MCF 10A (cell line): ENCODE measurements at regions not wholly inside any gene's neighbourhood (a gene's known extent, or its start where the extent isn't known, plus 50 kb on each side); places are given as distances from the start of the nearest gene placed in this dataset.
"Not testable (repeated sequence)": the region's sequence is repeated elsewhere in the genome, so short reads cannot be mapped to it uniquely, and the experiment has no call there.

Experiments
- BruUV-seq: library from RNA; stranded (reverse); fragments of 400-500 nt; replicated peaks from 2 replicates; lab custom pipeline; 2021; lab: Mats Ljungman, UMichigan
- CTCF ChIA-PET: fragments of 300-600 bp; sonication (Branson Sonifier 250); formaldehyde crosslinking; extraction: SDS; loops from one replicate; lab custom pipeline; 2021; ENCODE audit warnings: antibody characterized with exemption, inconsistent platforms; lab: Yijun Ruan, JAX
- POLR2A ChIA-PET: fragments of 300-600, 350-650 bp; sonication (Branson Sonifier 250); formaldehyde crosslinking; extraction: SDS; loops from one replicate; lab custom pipeline; 2020; ENCODE audit warnings: antibody characterized with exemption, inconsistent platforms; lab: Yijun Ruan, JAX
- DNase-seq: peaks from one replicate; pipeline ENCODE4 v3.0.0-alpha.2; 2018; ENCODE audit not compliant: unreplicated experiment
- H3K27ac Mint-ChIP-seq: one replicate; pipeline ENCODE4 v1.8.0; 2022; ENCODE audit warnings: mild to moderate bottlenecking, low read depth, mixed read lengths; ENCODE audit not compliant: unreplicated experiment
- H3K27me3 Mint-ChIP-seq: one replicate; pipeline ENCODE4 v1.8.0; 2022; ENCODE audit warnings: mixed read lengths; ENCODE audit not compliant: insufficient read depth, unreplicated experiment
- H3K36me3 Mint-ChIP-seq: one replicate; pipeline ENCODE4 v1.8.0; 2022; ENCODE audit warnings: mild to moderate bottlenecking, moderate library complexity, mixed read lengths; ENCODE audit not compliant: insufficient read depth, unreplicated experiment
- H3K4me1 Mint-ChIP-seq: one replicate; pipeline ENCODE4 v1.8.0; 2022; ENCODE audit warnings: mixed read lengths; ENCODE audit not compliant: insufficient read depth, unreplicated experiment
- H3K4me3 Mint-ChIP-seq: one replicate; pipeline ENCODE4 v1.8.0; 2022; ENCODE audit warnings: mild to moderate bottlenecking, moderate library complexity, mixed read lengths; ENCODE audit not compliant: unreplicated experiment
- H3K9me3 Mint-ChIP-seq: one replicate; pipeline ENCODE4 v1.8.0; 2022; ENCODE audit warnings: mixed read lengths; ENCODE audit not compliant: unreplicated experiment
- CTCF ChIP-seq: fragments of 200-600 bp; IDR thresholded peaks from one replicate; pipeline ENCODE4 v1.8.0; 2022; ENCODE audit warnings: antibody characterized with exemption, mild to moderate bottlenecking; ENCODE audit not compliant: unreplicated experiment
- intact Hi-C: fragments of 100-400 bp; cut with micrococcal nuclease; formaldehyde crosslinking; loops from 2 replicates; pipeline ENCODE4 v1.14.1; 2022

DNA sequence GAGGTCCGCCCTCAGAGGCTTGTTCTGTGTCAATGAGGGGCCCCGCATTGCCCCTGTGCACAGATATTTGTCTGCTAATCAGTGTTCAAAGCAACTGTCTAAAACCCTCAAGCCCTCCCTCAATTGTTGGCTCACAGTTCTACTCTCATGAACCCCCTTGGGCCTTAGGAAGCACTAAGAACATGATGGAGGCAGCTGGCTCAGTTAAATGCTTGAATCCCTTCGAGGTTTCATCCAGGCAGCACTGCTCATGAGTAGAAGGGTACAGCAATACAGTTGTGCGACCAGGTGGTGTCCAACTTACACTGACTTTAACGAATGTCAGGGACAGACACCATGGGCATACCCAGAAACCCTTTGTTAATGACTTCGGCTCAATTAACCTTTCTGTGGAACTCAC is 89.2 kb upstream of the WSCD1 start:
- CTCF ChIA-PET: interaction anchor here (1.0 kb wide), 1 partner anchor 16 kb away, joined by 3 read pairs; no protein-coding TSS in a partner anchor

DNA sequence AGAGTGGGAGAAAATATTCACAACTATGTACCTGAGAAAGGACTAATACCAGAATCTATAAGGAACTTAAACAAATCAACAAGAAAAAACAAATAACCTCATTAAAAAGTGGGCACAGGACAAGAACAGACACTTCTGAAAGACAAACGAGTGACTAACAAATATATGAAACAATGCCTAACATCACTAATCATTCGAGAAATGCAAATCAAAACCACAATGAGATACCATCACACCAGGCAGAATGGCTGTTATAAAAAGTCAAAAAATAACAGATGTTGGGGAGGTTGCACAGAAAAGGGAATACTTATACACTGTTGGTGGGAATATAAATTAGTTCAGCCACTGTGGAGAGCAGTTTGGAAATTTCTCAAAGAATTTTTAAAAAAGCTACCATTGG is 83.5 kb upstream of the WSCD1 start:
- Mint-ChIP-seq H3K27me3 (no peaks in the 10 kb centered on the region), H3K9me3 (no peaks in the 10 kb centered on the region), H3K36me3 (no peaks in the 10 kb centered on the region), H3K4me1 (no peaks in the 10 kb centered on the region), H3K4me3 (no peak overlapping the region), H3K27ac (no peak overlapping the region)
- no peak for DNase-seq
- CTCF ChIA-PET: no interaction called here
- intact Hi-C loops: no loop called here
- POLR2A ChIA-PET: no interaction called here
- TF ChIP-seq CTCF: no peak
- BruUV-seq: no TSS peak

More for the DNA sequence above, 89.2 kb upstream of the WSCD1 start:
- TF ChIP-seq CTCF: no peak
- peaks cover 52% of the 10 kb centered on the region for H3K27me3 Mint-ChIP-seq
- no peak overlapping the region for H3K27ac Mint-ChIP-seq
- POLR2A ChIA-PET: interaction anchor here (1.0 kb wide), 1 partner anchor 36 kb away, joined by 3 read pairs; no protein-coding TSS in a partner anchor
- H3K9me3 Mint-ChIP-seq: no peaks in the 10 kb centered on the region
- intact Hi-C loops: no loop called here
- H3K36me3 Mint-ChIP-seq: no peaks in the 10 kb centered on the region
- no peak overlapping the region for H3K4me3 Mint-ChIP-seq
- BruUV-seq: no TSS peak
- DNase-seq: no peak
- no peaks in the 10 kb centered on the region for H3K4me1 Mint-ChIP-seq

GRCh38 chr17:6000426-6000825 is 69.8 kb upstream of the WSCD1 start:
- CTCF ChIA-PET: interaction anchor here (0.7 kb wide), 1 partner anchor 90 kb away, joined by 3 read pairs; no protein-coding TSS in a partner anchor
- DNase-seq: no peak
- no peak for TF ChIP-seq CTCF
- Mint-ChIP-seq H3K4me1 (peaks cover 18% of the 10 kb centered on the region), H3K27ac (no peak overlapping the region), H3K4me3 (no peak overlapping the region), H3K36me3 (no peaks in the 10 kb centered on the region), H3K27me3 (no peaks in the 10 kb centered on the region), H3K9me3 (peaks cover 7% of the 10 kb centered on the region)
- POLR2A ChIA-PET: no interaction called here
- BruUV-seq: no TSS peak
- intact Hi-C loops: no loop called here

- H3K27me3 Mint-ChIP-seq, H3K36me3 Mint-ChIP-seq, H3K9me3 Mint-ChIP-seq, CTCF ChIA-PET, BruUV-seq, intact Hi-C loops: not testable (repeated sequence)
- Mint-ChIP-seq H3K27ac (peak overlapping the region; percentile 85), H3K4me3 (peak overlapping the region; percentile 28), H3K4me1 (peaks cover 18% of the 10 kb centered on the region)
- POLR2A ChIA-PET: interaction anchor here (0.6 to 1.3 kb wide), 2 partner anchors 9 to 86 kb away, joined by 3 to 4 read pairs; no protein-coding TSS in a partner anchor
- DNase-seq: peak; percentile 59
Observed at GRCh38 chr17:6003221-6003620, 67.0 kb upstream of the WSCD1 start.

GRCh38 chr17:6005939-6006338 is 64.2 kb upstream of the WSCD1 start:
- no TSS peak for BruUV-seq
- no peak overlapping the region for H3K4me3 Mint-ChIP-seq
- CTCF ChIA-PET: no interaction called here
- no peak for DNase-seq
- intact Hi-C loops: no loop called here
- no peak for TF ChIP-seq CTCF
- no peak overlapping the region for H3K27ac Mint-ChIP-seq
- H3K4me1 Mint-ChIP-seq: peaks cover 13% of the 10 kb centered on the region
- no peaks in the 10 kb centered on the region for H3K9me3 Mint-ChIP-seq
- H3K36me3 Mint-ChIP-seq: no peaks in the 10 kb centered on the region
- no peaks in the 10 kb centered on the region for H3K27me3 Mint-ChIP-seq
- POLR2A ChIA-PET: no interaction called here
